Mesenchymal stem cell (in vitro differentiated cells and primary cell): ENCODE measurements at regions not wholly inside any gene's neighbourhood (a gene's known extent, or its start where the extent isn't known, plus 50 kb on each side); places are given as distances from the start of the nearest gene placed in this dataset.

Experiments used
- DNase-seq: peaks from one replicate; pipeline ENCODE4 v3.0.0-alpha.2; 2013
- H2AFZ ChIP-seq: one replicate; pipeline ENCODE4 v1.6.1; 2013; ENCODE audit warnings: low read depth, mild to moderate bottlenecking, control low read depth, inconsistent platforms, low read length, moderate library complexity
- H2AK5ac ChIP-seq: 2 replicates; pipeline ENCODE4 v1.6.1; 2013; ENCODE audit warnings: low read length, moderate library complexity, mild to moderate bottlenecking, inconsistent platforms; ENCODE audit not compliant: severe bottlenecking
- H2BK120ac ChIP-seq: one replicate; pipeline ENCODE4 v1.6.1; 2013; ENCODE audit warnings: low read depth, mild to moderate bottlenecking, inconsistent platforms, low read length, moderate library complexity
- H2BK12ac ChIP-seq, 2 experiments: one replicate each; pipeline ENCODE4 v1.6.1; 2013; ENCODE audit warnings: inconsistent platforms in 2 of 2, low read length in 2 of 2, mild to moderate bottlenecking in 2 of 2, moderate library complexity in 2 of 2, control low read depth in 1 of 2
- H2BK15ac ChIP-seq: one replicate; pipeline ENCODE4 v1.6.1; 2013; ENCODE audit warnings: mild to moderate bottlenecking, low read depth, inconsistent platforms; ENCODE audit not compliant: poor library complexity, severe bottlenecking
- H2BK5ac ChIP-seq: 2 replicates; pipeline ENCODE4 v1.6.1; 2013; ENCODE audit warnings: low read depth, mild to moderate bottlenecking, low read length, control low read depth, inconsistent platforms; ENCODE audit not compliant: poor library complexity, severe bottlenecking
- H3K14ac ChIP-seq, 2 experiments: one replicate each; pipeline ENCODE4 v1.6.1; 2013; ENCODE audit warnings: inconsistent platforms in 2 of 2, low read length in 2 of 2, control low read depth in 1 of 2, mild to moderate bottlenecking in 1 of 2, moderate library complexity in 1 of 2
- H3K18ac ChIP-seq, 2 experiments: one replicate each; pipeline ENCODE4 v1.6.1; 2013; ENCODE audit warnings: inconsistent platforms in 2 of 2, low read length in 2 of 2, control low read depth in 1 of 2, low read depth in 1 of 2, mild to moderate bottlenecking in 1 of 2
- H3K23ac ChIP-seq, 2 experiments: one replicate each; pipeline ENCODE4 v1.6.1; 2013; ENCODE audit warnings: inconsistent platforms in 2 of 2, low read length in 2 of 2, mild to moderate bottlenecking in 2 of 2, moderate library complexity in 2 of 2, control low read depth in 1 of 2
- H3K27ac ChIP-seq: 2 replicates; pipeline ENCODE4 v1.5.1; 2013; ENCODE audit warnings: mild to moderate bottlenecking, moderate library complexity, low read length, control low read depth, inconsistent platforms; ENCODE audit not compliant: poor library complexity, severe bottlenecking
- H3K27me3 ChIP-seq, 2 experiments: 2 replicates each; pipeline versions ENCODE4 v1.6.1 to v1.7.0; 2013; ENCODE audit warnings: low read length in 2 of 2, mild to moderate bottlenecking in 2 of 2, moderate library complexity in 2 of 2, control low read depth in 1 of 2, inconsistent platforms in 1 of 2; ENCODE audit not compliant: control insufficient read depth in 1 of 2, insufficient read depth in 1 of 2
- H3K36me3 ChIP-seq, 2 experiments: 2 replicates each; pipeline versions ENCODE4 v1.6.1 to v1.7.0; 2013; ENCODE audit warnings: low read length in 2 of 2, control low read depth in 1 of 2, inconsistent platforms in 1 of 2, low read depth in 1 of 2, mild to moderate bottlenecking in 1 of 2; ENCODE audit not compliant: insufficient read depth in 2 of 2, control insufficient read depth in 1 of 2
- H3K4ac ChIP-seq, 2 experiments: one replicate each; pipeline ENCODE4 v1.6.1; 2013; ENCODE audit warnings: inconsistent platforms in 2 of 2, low read length in 2 of 2, mild to moderate bottlenecking in 2 of 2, moderate library complexity in 2 of 2, control low read depth in 1 of 2, low read depth in 1 of 2
- H3K4me1 ChIP-seq: 2 replicates; pipeline ENCODE4 v1.6.1; 2013; ENCODE audit warnings: low read depth, low read length, control low read depth; ENCODE audit not compliant: control insufficient read depth, insufficient read depth
- H3K4me2 ChIP-seq: 2 replicates; pipeline ENCODE4 v1.6.1; 2013; ENCODE audit warnings: low read length, mild to moderate bottlenecking, inconsistent platforms; ENCODE audit not compliant: poor library complexity, severe bottlenecking
- H3K4me3 ChIP-seq, 2 experiments: 2 replicates each; pipeline versions ENCODE4 v1.5.1 to v1.7.0; 2013; ENCODE audit warnings: low read length in 2 of 2, mild to moderate bottlenecking in 2 of 2, control low read depth in 1 of 2, low read depth in 1 of 2; ENCODE audit not compliant: insufficient read depth in 1 of 2
- H3K79me1 ChIP-seq: replicated peaks from 2 replicates; pipeline ENCODE4 v1.6.1; 2013; ENCODE audit warnings: mild to moderate bottlenecking, control low read depth, low read length, inconsistent platforms; ENCODE audit not compliant: poor library complexity, severe bottlenecking
- H3K9ac ChIP-seq: 2 replicates; pipeline ENCODE4 v1.7.0; 2013; ENCODE audit warnings: mild to moderate bottlenecking, low read length, moderate library complexity
- H3K9me3 ChIP-seq: 2 replicates; pipeline ENCODE4 v1.7.0; 2013; ENCODE audit warnings: mild to moderate bottlenecking, low read length; ENCODE audit not compliant: control insufficient read depth
- H4K8ac ChIP-seq: one replicate; pipeline ENCODE4 v1.6.1; 2013; ENCODE audit warnings: inconsistent platforms, mild to moderate bottlenecking, low read length, moderate library complexity
- H4K91ac ChIP-seq: one replicate; pipeline ENCODE4 v1.6.1; 2013; ENCODE audit warnings: mild to moderate bottlenecking, low read length, inconsistent platforms
- WGBS: methylation state at CpG from one replicate; pipeline ENCODE4 v1.1.7; 2013; ENCODE audit warnings: mixed read lengths; 5-methylcytosine and 5-hydroxymethylcytosine counted together

DNA sequence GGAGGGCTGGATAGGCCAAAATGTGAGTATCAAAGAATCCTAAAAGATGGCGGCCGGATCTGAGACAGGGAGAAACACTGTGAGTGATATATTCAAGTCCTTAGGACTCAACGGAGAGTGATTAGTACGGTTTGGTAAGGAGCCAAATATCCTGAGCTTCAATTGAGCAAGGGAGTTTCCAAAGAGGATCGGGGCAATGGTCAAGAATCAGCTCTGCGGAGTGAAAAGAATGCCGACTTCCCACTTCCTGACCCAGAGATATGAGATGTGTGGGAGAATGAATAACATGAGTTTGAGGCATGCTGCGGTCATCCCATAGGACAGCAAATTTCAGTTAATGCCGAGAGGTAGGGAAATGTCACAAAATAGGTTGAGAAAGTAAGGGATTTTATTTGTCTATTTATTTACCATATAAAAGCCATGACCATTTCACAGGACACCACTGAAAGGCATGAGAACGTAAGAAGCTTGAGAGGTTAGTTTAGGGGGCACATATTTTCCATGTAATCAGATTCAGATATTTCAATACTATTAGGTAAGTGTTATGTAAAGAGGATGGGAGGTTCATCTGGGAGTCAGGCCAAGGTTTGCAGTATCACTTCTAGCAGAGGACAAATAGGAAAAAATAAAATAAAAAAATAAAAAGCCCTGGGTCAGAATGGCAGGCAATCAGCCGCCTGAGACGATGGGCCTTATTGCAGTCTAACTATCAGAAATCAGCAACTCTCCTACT, 165.6 kb downstream of the HGF start:
- peak overlapping the region; percentile 85 for H3K27ac ChIP-seq
- WGBS, result 75% methylated on average over 9 of the region's 12 CpGs
- H2AK5ac ChIP-seq, result no peak overlapping the region
- no peak overlapping the region for H3K9ac ChIP-seq
- H3K4ac ChIP-seq, result no peak overlapping the region
- peak overlapping the region; percentile 21 for H3K4me2 ChIP-seq
- H2BK5ac ChIP-seq, result no peak overlapping the region
- no peak overlapping the region for H2BK12ac ChIP-seq
- H2BK120ac ChIP-seq, result no peak overlapping the region
- no peaks in the 10 kb centered on the region for H3K36me3 ChIP-seq
- H3K4me1 ChIP-seq, result no peaks in the 10 kb centered on the region
- no peak overlapping the region for H3K23ac ChIP-seq
- H2BK15ac ChIP-seq, result no peak overlapping the region
- no peak overlapping the region for H3K14ac ChIP-seq
- no peak overlapping the region for H4K8ac ChIP-seq
- H3K18ac ChIP-seq, result no peak overlapping the region
- no peaks in the 10 kb centered on the region for H3K27me3 ChIP-seq
- H3K4me3 ChIP-seq, result no peak overlapping the region
- DNase-seq, result peak; percentile 88
- H3K79me1 ChIP-seq, result no peaks in the 10 kb centered on the region
- no peak overlapping the region for H2AFZ ChIP-seq
- H4K91ac ChIP-seq, result no peak overlapping the region
- H3K9me3 ChIP-seq, result no peaks in the 10 kb centered on the region

DNA sequence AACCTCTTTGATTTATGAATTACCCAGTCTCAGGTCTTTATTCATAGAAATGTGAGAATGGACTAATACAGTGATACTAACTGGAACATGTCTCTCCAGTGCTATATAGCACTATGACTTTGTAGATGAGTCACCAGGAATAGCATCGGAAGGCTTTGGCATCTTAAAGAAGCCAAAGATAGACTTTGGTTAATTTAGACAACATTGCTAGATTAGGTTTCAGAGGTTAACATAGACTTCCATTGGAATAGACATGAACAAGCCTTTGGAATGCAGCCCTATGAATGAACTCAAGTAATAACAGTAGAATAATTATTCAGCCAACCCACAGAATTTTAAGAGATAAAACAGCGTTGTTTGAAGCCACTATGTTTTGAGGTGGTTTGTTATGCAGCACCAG, 169.2 kb downstream of the HGF start:
- peak; percentile 30 for DNase-seq
- Histone ChIP-seq H3K4me2 (no peak overlapping the region), H3K4ac (no peak overlapping the region), H3K18ac (no peak overlapping the region), H2AFZ (no peak overlapping the region), H3K9me3 (no peaks in the 10 kb centered on the region), H3K4me1 (no peaks in the 10 kb centered on the region), H3K27ac (no peak overlapping the region), H3K27me3 (no peaks in the 10 kb centered on the region), H3K36me3 (no peaks in the 10 kb centered on the region), H4K91ac (no peak overlapping the region), H3K79me1 (no peaks in the 10 kb centered on the region), H3K23ac (no peak overlapping the region), H2AK5ac (no peak overlapping the region), H4K8ac (no peak overlapping the region), H3K4me3 (no peak overlapping the region), H2BK120ac (no peak overlapping the region), H2BK15ac (no peak overlapping the region), H3K9ac (no peak overlapping the region), H2BK12ac (no peak overlapping the region), H3K14ac (no peak overlapping the region), H2BK5ac (no peak overlapping the region)
- 50% methylated on average over 1 of the region's 2 CpGs for WGBS

DNA sequence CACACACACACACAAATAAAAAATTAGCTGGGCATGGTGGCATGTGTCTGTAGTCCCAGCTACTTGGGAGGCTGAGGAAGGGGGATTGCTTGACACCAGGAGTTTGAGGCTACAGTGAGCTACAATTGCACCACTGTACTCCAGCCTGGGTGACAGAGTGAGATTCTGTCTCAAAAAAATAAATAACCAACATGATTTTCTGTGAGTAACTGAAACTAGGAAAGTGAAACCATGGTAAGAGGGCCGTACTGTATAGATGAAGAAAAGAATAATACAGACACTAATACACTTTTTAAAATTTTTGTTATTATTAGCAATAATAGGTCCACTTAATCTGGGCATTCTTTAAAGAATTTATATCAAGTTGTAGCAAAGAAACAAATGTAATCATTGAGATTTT, 170.9 kb downstream of the HGF start:
- WGBS, result no CpG with 5 or more reads among the region's 1 CpG
- Histone ChIP-seq H3K23ac (no peak overlapping the region), H2BK120ac (no peak overlapping the region), H3K14ac (no peak overlapping the region), H2BK12ac (no peak overlapping the region), H3K27ac (no peak overlapping the region), H3K27me3 (no peaks in the 10 kb centered on the region), H3K4me3 (no peak overlapping the region), H3K36me3 (no peaks in the 10 kb centered on the region), H4K8ac (no peak overlapping the region), H3K4me2 (no peak overlapping the region), H3K9me3 (no peaks in the 10 kb centered on the region), H4K91ac (no peak overlapping the region), H3K18ac (no peak overlapping the region), H3K4ac (no peak overlapping the region), H3K9ac (no peak overlapping the region), H3K4me1 (no peaks in the 10 kb centered on the region), H2AK5ac (no peak overlapping the region), H3K79me1 (no peaks in the 10 kb centered on the region), H2BK5ac (no peak overlapping the region), H2BK15ac (no peak overlapping the region), H2AFZ (no peak overlapping the region)
- DNase-seq, result no peak

DNA sequence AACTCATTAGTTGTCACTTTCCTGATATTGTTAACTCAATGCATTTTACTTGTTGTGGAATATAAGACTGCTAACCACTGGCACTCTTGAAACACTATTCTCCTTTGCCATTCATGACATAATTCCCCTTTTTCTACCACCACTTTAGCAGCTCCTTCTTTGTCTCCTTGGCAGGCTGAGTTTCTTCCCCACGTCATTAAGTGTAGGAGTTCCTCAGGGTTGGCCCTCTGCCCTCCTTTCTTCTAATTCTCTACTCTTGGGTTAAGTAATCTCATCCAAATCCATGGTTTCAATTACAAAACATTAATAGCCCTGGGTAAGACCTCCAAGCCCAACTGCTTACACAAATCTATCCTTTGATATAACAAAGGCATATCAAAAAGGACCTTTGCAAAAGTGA, 175.1 kb downstream of the HGF start:
- Histone ChIP-seq H4K91ac (no peak overlapping the region), H3K4me2 (no peak overlapping the region), H2BK120ac (no peak overlapping the region), H3K23ac (no peak overlapping the region), H3K4me3 (no peak overlapping the region), H3K14ac (no peak overlapping the region), H3K79me1 (no peaks in the 10 kb centered on the region), H3K36me3 (no peaks in the 10 kb centered on the region), H2AFZ (no peak overlapping the region), H3K4me1 (no peaks in the 10 kb centered on the region), H3K27me3 (no peaks in the 10 kb centered on the region), H2BK12ac (no peak overlapping the region), H2BK15ac (no peak overlapping the region), H2BK5ac (no peak overlapping the region), H4K8ac (no peak overlapping the region), H3K9me3 (no peaks in the 10 kb centered on the region), H3K18ac (no peak overlapping the region), H3K27ac (no peak overlapping the region), H3K4ac (no peak overlapping the region), H3K9ac (no peak overlapping the region), H2AK5ac (no peak overlapping the region)
- DNase-seq, result no peak
- WGBS, result 96% methylated on average over 1 of the region's 1 CpG
